WTC11 (cell line): ENCODE measurements at regions not wholly inside any gene's neighbourhood (a gene's known extent, or its start where the extent isn't known, plus 50 kb on each side); places are given as distances from the start of the nearest gene placed in this dataset.

Source experiments
- ATAC-seq: fragments of 200-7000 bp; cut with Tn5 transposase; 2 replicates; pipeline ENCODE4 v1.10.0; 2021; ENCODE audit warnings: mild to moderate bottlenecking, moderate library complexity
- CTCF ChIA-PET: fragments of 300-600 bp; sonication (Branson Sonifier 250); formaldehyde crosslinking; loops from one replicate; lab custom pipeline; 2021; ENCODE audit warnings: antibody characterized with exemption; lab: Charles Lee
- POLR2A ChIA-PET: fragments of 350-600 bp; sonication (Branson Sonifier 250); formaldehyde crosslinking; loops from one replicate; lab custom pipeline; 2021; ENCODE audit warnings: antibody characterized with exemption; lab: Charles Lee
- DNase-seq: peaks from one replicate; pipeline ENCODE4 v3.0.0; 2021; ENCODE audit warnings: low spot score
- H3K27ac Mint-ChIP-seq: 2 replicates; pipeline ENCODE4 v1.8.0; 2021; ENCODE audit warnings: mixed read lengths
- H3K27me3 Mint-ChIP-seq: 2 replicates; pipeline ENCODE4 v1.8.0; 2021; ENCODE audit warnings: low read depth, mild to moderate bottlenecking, moderate library complexity, mixed read lengths
- H3K36me3 Mint-ChIP-seq: 2 replicates; pipeline ENCODE4 v1.8.0; 2021; ENCODE audit warnings: mixed read lengths
- H3K4me1 Mint-ChIP-seq: 2 replicates; pipeline ENCODE4 v1.8.0; 2022; ENCODE audit warnings: mixed read lengths
- H3K4me3 Mint-ChIP-seq: 2 replicates; pipeline ENCODE4 v1.8.0; 2021; ENCODE audit warnings: mild to moderate bottlenecking, moderate library complexity, mixed read lengths
- H3K9me3 Mint-ChIP-seq: 2 replicates; pipeline ENCODE4 v1.8.0; 2021; ENCODE audit warnings: mixed read lengths
- ELF4 ChIP-seq: sonication (generic); formaldehyde crosslinking; IDR thresholded peaks from 2 replicates; pipeline ENCODE4 v1.8.1; 2022; ENCODE audit warnings: low read depth, mild to moderate bottlenecking, moderate library complexity, missing genetic modification reagents
- EMX1 ChIP-seq: fragments of 250-450 bp; sonication (Bioruptor Pico); IDR thresholded peaks from 2 replicates; pipeline ENCODE4 v1.8.0; 2021; ENCODE audit warnings: mild to moderate bottlenecking
- GRHL2 ChIP-seq: fragments of 250-450 bp; sonication (Bioruptor Pico); IDR thresholded peaks from 2 replicates; pipeline ENCODE4 v1.8.0; 2022; ENCODE audit warnings: mild to moderate bottlenecking, moderate library complexity; ENCODE audit not compliant: insufficient replicate concordance, severe bottlenecking
- IRF2 ChIP-seq: sonication (generic); formaldehyde crosslinking; IDR thresholded peaks from 2 replicates; pipeline ENCODE4 v1.8.0; 2022; ENCODE audit warnings: low read depth, missing genetic modification reagents, borderline replicate concordance
- MXD4 ChIP-seq: fragments of 250-450 bp; sonication (Bioruptor Pico); IDR thresholded peaks from 2 replicates; pipeline ENCODE4 v1.8.0; 2021; ENCODE audit warnings: mild to moderate bottlenecking, moderate library complexity, borderline replicate concordance
- NFATC4 ChIP-seq: fragments of 250-450 bp; sonication (Bioruptor Pico); IDR thresholded peaks from 2 replicates; pipeline ENCODE4 v1.9.0; 2021; ENCODE audit warnings: mild to moderate bottlenecking
- RORB ChIP-seq: fragments of 250-450 bp; sonication (Bioruptor Pico); IDR thresholded peaks from 2 replicates; pipeline ENCODE4 v1.9.0; 2021; ENCODE audit warnings: mild to moderate bottlenecking
- TEAD4 ChIP-seq: sonication (generic); formaldehyde crosslinking; IDR thresholded peaks from 2 replicates; pipeline ENCODE4 v1.8.0; 2022; ENCODE audit warnings: mild to moderate bottlenecking, missing genetic modification reagents
- ZNF138 ChIP-seq: sonication (generic); formaldehyde crosslinking; conservative IDR thresholded peaks from 2 replicates; pipeline ENCODE4 v1.8.1; 2022; ENCODE audit warnings: mild to moderate bottlenecking, moderate library complexity, missing genetic modification reagents
- ZNF219 ChIP-seq: sonication (generic); formaldehyde crosslinking; IDR thresholded peaks from 2 replicates; pipeline ENCODE4 v1.8.0; 2023; ENCODE audit warnings: missing genetic modification reagents, mild to moderate bottlenecking, borderline replicate concordance
- ZNF263 ChIP-seq: sonication (generic); formaldehyde crosslinking; IDR thresholded peaks from 2 replicates; pipeline ENCODE4 v1.8.1; 2022; ENCODE audit warnings: low read depth, mild to moderate bottlenecking, moderate library complexity, missing genetic modification reagents
- ZNF416 ChIP-seq: fragments of 250-450 bp; sonication (Bioruptor Pico); IDR thresholded peaks from 2 replicates; pipeline ENCODE4 v1.9.0; 2021; ENCODE audit warnings: mild to moderate bottlenecking, inconsistent platforms
- ZNF423 ChIP-seq: fragments of 250-450 bp; sonication (Bioruptor Pico); IDR thresholded peaks from 2 replicates; pipeline ENCODE4 v2.1.2; 2022; ENCODE audit warnings: mild to moderate bottlenecking, moderate library complexity
- TF ChIP-seq, protein P1 (sequence below): sonication (generic); formaldehyde crosslinking; IDR thresholded peaks from 2 replicates; pipeline ENCODE4 v1.8.0; 2022; ENCODE audit warnings: mild to moderate bottlenecking, missing genetic modification reagents
- TF ChIP-seq, protein P2 (sequence below): sonication (generic); formaldehyde crosslinking; IDR thresholded peaks from 2 replicates; pipeline ENCODE4 v1.8.1; 2023; ENCODE audit warnings: mild to moderate bottlenecking, missing genetic modification reagents, moderate library complexity
- TF ChIP-seq, protein P3 (sequence below): fragments of 250-450 bp; sonication (Bioruptor Pico); IDR thresholded peaks from 2 replicates; pipeline ENCODE4 v1.9.0; 2021; ENCODE audit warnings: mild to moderate bottlenecking
- TF ChIP-seq, protein P4 (sequence below): sonication (generic); formaldehyde crosslinking; IDR thresholded peaks from 2 replicates; pipeline ENCODE4 v1.8.1; 2022; ENCODE audit warnings: low read depth, mild to moderate bottlenecking, moderate library complexity, missing genetic modification reagents, borderline replicate concordance
- TF ChIP-seq, protein P5 (sequence below): sonication (generic); formaldehyde crosslinking; IDR thresholded peaks from 2 replicates; pipeline ENCODE4 v1.8.0; 2022; ENCODE audit warnings: mild to moderate bottlenecking, missing genetic modification reagents
- TF ChIP-seq, protein P6 (sequence below): sonication (generic); formaldehyde crosslinking; IDR thresholded peaks from 2 replicates; pipeline ENCODE4 v1.8.0; 2022; ENCODE audit warnings: mild to moderate bottlenecking, missing genetic modification reagents
- TF ChIP-seq, protein P7 (sequence below): sonication (generic); formaldehyde crosslinking; IDR thresholded peaks from 2 replicates; pipeline ENCODE4 v1.8.1; 2023; ENCODE audit warnings: mild to moderate bottlenecking, missing genetic modification reagents
- TF ChIP-seq, protein P8 (sequence below): fragments of 250-450 bp; sonication (Bioruptor Pico); IDR thresholded peaks from 2 replicates; pipeline ENCODE4 v1.9.0; 2021; ENCODE audit warnings: mild to moderate bottlenecking, borderline replicate concordance

DNA sequence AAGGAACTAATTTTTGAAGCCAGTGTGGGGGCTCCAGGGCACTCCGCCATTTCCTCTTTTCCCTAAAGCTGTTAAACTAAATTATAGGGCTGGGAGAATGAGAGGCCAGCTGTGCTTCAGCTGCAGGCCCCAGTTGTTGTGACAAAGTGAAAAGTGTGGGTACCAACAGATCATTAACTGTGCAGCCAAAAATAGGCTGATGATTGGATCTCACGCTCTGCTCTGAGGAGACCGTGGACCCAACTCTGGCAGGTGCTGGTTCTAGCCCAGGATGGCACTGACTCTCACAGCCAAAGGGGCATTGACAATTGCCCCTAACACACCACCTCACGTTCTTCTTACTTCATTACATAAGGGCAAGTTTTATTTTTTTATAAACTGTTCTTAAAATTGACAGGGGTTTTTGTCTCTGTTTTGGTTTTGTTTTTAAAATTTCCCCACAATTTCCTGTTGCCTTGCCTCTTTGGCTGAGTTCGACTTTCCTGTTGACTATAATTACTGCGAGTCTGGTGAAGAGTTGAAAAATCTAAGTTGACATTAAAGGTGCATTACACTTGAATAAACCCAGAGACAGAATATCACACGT is 391.0 kb downstream of the FGF9 start:
- ChIA-PET POLR2A (no interaction called here), CTCF (no interaction called here)
- TF ChIP-seq, protein P1, sequence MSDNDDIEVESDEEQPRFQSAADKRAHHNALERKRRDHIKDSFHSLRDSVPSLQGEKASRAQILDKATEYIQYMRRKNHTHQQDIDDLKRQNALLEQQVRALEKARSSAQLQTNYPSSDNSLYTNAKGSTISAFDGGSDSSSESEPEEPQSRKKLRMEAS (CRISPR knock-in tag) = no peak
- no peak for TF ChIP-seq ZNF263 (CRISPR knock-in tag)
- no peak for TF ChIP-seq ELF4 (CRISPR knock-in tag)
- TF ChIP-seq ZNF423 (CRISPR knock-in tag) = no peak
- no peak for TF ChIP-seq ZNF138
- TF ChIP-seq, protein P2, sequence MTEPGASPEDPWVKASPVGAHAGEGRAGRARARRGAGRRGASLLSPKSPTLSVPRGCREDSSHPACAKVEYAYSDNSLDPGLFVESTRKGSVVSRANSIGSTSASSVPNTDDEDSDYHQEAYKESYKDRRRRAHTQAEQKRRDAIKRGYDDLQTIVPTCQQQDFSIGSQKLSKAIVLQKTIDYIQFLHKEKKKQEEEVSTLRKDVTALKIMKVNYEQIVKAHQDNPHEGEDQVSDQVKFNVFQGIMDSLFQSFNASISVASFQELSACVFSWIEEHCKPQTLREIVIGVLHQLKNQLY (CRISPR knock-in tag) = no peak
- TF ChIP-seq, protein P3, sequence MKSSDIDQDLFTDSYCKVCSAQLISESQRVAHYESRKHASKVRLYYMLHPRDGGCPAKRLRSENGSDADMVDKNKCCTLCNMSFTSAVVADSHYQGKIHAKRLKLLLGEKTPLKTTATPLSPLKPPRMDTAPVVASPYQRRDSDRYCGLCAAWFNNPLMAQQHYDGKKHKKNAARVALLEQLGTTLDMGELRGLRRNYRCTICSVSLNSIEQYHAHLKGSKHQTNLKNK (CRISPR knock-in tag) = no peak
- TF ChIP-seq NFATC4 (CRISPR knock-in tag) = no peak
- TF ChIP-seq, protein P4, sequence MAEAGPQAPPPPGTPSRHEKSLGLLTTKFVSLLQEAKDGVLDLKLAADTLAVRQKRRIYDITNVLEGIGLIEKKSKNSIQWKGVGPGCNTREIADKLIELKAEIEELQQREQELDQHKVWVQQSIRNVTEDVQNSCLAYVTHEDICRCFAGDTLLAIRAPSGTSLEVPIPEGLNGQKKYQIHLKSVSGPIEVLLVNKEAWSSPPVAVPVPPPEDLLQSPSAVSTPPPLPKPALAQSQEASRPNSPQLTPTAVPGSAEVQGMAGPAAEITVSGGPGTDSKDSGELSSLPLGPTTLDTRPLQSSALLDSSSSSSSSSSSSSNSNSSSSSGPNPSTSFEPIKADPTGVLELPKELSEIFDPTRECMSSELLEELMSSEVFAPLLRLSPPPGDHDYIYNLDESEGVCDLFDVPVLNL = no peak
- no peak for TF ChIP-seq EMX1 (CRISPR knock-in tag)
- TF ChIP-seq, protein P5, sequence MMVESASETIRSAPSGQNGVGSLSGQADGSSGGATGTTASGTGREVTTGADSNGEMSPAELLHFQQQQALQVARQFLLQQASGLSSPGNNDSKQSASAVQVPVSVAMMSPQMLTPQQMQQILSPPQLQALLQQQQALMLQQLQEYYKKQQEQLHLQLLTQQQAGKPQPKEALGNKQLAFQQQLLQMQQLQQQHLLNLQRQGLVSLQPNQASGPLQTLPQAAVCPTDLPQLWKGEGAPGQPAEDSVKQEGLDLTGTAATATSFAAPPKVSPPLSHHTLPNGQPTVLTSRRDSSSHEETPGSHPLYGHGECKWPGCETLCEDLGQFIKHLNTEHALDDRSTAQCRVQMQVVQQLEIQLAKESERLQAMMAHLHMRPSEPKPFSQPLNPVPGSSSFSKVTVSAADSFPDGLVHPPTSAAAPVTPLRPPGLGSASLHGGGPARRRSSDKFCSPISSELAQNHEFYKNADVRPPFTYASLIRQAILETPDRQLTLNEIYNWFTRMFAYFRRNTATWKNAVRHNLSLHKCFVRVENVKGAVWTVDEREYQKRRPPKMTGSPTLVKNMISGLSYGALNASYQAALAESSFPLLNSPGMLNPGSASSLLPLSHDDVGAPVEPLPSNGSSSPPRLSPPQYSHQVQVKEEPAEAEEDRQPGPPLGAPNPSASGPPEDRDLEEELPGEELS (CRISPR knock-in tag) = no peak
- no peak for TF ChIP-seq ZNF219
- ATAC-seq (no peak), DNase-seq (no peak)
- Mint-ChIP-seq H3K4me3 (no peak overlapping the region), H3K4me1 (peaks cover 33% of the 10 kb centered on the region), H3K9me3 (no peaks in the 10 kb centered on the region), H3K27ac (no peak overlapping the region), H3K27me3 (no peaks in the 10 kb centered on the region), H3K36me3 (no peaks in the 10 kb centered on the region)

DNA sequence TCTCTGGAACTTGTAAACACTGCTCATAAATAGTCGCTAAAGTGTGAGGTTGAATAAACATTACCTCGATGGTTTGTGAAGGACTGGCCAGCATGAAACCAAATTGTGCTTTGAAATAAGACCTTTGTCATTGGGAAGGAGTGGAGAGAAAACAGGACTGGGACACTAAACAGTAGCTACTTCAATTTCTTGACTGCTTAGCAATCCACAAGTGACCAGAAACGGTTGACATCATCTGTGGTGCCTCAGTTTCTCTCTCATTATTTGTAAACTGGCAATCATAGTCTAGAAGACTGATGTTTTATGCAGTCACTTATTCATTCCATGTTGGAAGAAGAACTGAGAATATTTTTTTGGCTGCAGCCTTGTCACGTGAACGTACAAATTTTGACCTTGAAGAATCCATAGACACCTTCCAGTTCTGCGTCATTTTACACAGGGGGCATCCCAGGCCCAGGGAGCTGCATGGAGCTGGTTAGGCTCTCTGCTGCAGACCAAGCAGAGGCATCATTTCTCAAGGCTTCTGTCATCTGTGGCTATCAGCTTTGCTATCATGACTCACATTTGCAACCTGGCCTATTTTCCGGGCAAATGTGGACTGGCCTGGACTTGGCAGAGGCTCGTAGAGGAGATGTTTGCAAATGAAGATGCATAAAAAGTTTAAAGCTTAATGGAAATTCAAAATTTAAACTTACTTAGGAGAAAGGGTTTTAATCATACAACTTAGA is 391.8 kb downstream of the FGF9 start:
- Mint-ChIP-seq H3K36me3 (no peaks in the 10 kb centered on the region), H3K4me3 (no peak overlapping the region), H3K27me3 (no peaks in the 10 kb centered on the region), H3K4me1 (peaks cover 33% of the 10 kb centered on the region), H3K9me3 (no peaks in the 10 kb centered on the region), H3K27ac (no peak overlapping the region)
- no peak for ATAC-seq
- CTCF ChIA-PET = no interaction called here
- POLR2A ChIA-PET = no interaction called here
- TF ChIP-seq, protein P6, sequence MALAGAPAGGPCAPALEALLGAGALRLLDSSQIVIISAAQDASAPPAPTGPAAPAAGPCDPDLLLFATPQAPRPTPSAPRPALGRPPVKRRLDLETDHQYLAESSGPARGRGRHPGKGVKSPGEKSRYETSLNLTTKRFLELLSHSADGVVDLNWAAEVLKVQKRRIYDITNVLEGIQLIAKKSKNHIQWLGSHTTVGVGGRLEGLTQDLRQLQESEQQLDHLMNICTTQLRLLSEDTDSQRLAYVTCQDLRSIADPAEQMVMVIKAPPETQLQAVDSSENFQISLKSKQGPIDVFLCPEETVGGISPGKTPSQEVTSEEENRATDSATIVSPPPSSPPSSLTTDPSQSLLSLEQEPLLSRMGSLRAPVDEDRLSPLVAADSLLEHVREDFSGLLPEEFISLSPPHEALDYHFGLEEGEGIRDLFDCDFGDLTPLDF (CRISPR knock-in tag) = no peak
- TF ChIP-seq, protein P5 (CRISPR knock-in tag) = no peak
- TF ChIP-seq GRHL2 (CRISPR knock-in tag) = no peak
- no peak for TF ChIP-seq ZNF138
- TF ChIP-seq, protein P7, sequence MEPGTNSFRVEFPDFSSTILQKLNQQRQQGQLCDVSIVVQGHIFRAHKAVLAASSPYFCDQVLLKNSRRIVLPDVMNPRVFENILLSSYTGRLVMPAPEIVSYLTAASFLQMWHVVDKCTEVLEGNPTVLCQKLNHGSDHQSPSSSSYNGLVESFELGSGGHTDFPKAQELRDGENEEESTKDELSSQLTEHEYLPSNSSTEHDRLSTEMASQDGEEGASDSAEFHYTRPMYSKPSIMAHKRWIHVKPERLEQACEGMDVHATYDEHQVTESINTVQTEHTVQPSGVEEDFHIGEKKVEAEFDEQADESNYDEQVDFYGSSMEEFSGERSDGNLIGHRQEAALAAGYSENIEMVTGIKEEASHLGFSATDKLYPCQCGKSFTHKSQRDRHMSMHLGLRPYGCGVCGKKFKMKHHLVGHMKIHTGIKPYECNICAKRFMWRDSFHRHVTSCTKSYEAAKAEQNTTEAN (CRISPR knock-in tag) = no peak
- no peak for TF ChIP-seq RORB (CRISPR knock-in tag)
- no peak for TF ChIP-seq ZNF416 (CRISPR knock-in tag)
- TF ChIP-seq IRF2 = no peak
- TF ChIP-seq, protein P8, sequence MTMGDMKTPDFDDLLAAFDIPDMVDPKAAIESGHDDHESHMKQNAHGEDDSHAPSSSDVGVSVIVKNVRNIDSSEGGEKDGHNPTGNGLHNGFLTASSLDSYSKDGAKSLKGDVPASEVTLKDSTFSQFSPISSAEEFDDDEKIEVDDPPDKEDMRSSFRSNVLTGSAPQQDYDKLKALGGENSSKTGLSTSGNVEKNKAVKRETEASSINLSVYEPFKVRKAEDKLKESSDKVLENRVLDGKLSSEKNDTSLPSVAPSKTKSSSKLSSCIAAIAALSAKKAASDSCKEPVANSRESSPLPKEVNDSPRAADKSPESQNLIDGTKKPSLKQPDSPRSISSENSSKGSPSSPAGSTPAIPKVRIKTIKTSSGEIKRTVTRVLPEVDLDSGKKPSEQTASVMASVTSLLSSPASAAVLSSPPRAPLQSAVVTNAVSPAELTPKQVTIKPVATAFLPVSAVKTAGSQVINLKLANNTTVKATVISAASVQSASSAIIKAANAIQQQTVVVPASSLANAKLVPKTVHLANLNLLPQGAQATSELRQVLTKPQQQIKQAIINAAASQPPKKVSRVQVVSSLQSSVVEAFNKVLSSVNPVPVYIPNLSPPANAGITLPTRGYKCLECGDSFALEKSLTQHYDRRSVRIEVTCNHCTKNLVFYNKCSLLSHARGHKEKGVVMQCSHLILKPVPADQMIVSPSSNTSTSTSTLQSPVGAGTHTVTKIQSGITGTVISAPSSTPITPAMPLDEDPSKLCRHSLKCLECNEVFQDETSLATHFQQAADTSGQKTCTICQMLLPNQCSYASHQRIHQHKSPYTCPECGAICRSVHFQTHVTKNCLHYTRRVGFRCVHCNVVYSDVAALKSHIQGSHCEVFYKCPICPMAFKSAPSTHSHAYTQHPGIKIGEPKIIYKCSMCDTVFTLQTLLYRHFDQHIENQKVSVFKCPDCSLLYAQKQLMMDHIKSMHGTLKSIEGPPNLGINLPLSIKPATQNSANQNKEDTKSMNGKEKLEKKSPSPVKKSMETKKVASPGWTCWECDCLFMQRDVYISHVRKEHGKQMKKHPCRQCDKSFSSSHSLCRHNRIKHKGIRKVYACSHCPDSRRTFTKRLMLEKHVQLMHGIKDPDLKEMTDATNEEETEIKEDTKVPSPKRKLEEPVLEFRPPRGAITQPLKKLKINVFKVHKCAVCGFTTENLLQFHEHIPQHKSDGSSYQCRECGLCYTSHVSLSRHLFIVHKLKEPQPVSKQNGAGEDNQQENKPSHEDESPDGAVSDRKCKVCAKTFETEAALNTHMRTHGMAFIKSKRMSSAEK (CRISPR knock-in tag) = no peak
- no peak for TF ChIP-seq MXD4 (CRISPR knock-in tag)
- TF ChIP-seq TEAD4 (CRISPR knock-in tag) = no peak
- no peak for DNase-seq
